Activated naive CD8-positive, alpha-beta T cell treated with anti-CD3 and anti-CD28 coated beads, Interleukin-2, amount 10 ng/mL, durations not matched to agents 7 days and 5 days (primary cell): ENCODE measurements at regions not wholly inside any gene's neighbourhood (a gene's known extent, or its start where the extent isn't known, plus 50 kb on each side); places are given as distances from the start of the nearest gene placed in this dataset.

Source experiments
- ATAC-seq: fragments of 150-1000 bp; cut with Tn5 transposase; one replicate; pipeline ENCODE4 v1.10.0; 2021; ENCODE audit warnings: low read depth, moderate library complexity
- POLR2A ChIA-PET: fragments of 350-600 bp; sonication (Branson Sonifier 250); formaldehyde crosslinking; loops from one replicate; lab custom pipeline; 2021; ENCODE audit warnings: antibody characterized with exemption; lab: Charles Lee
- DNase-seq: peaks from one replicate; pipeline ENCODE4 v3.0.0; 2021
- H3K27ac Mint-ChIP-seq: one replicate; pipeline ENCODE4 v1.8.0; 2022; ENCODE audit warnings: mild to moderate bottlenecking, mixed read lengths
- H3K27me3 Mint-ChIP-seq: one replicate; pipeline ENCODE4 v1.8.0; 2022; ENCODE audit warnings: mild to moderate bottlenecking, moderate library complexity, mixed read lengths
- H3K36me3 Mint-ChIP-seq: one replicate; pipeline ENCODE4 v1.8.0; 2021; ENCODE audit warnings: mild to moderate bottlenecking, mixed read lengths
- H3K4me1 Mint-ChIP-seq: one replicate; pipeline ENCODE4 v1.8.0; 2021; ENCODE audit warnings: mixed read lengths
- H3K4me3 Mint-ChIP-seq: one replicate; pipeline ENCODE4 v1.8.0; 2022; ENCODE audit warnings: mild to moderate bottlenecking, moderate library complexity, mixed read lengths
- H3K9me3 Mint-ChIP-seq: one replicate; pipeline ENCODE4 v1.8.0; 2021; ENCODE audit warnings: mixed read lengths

- ATAC-seq, result no peak
- peaks cover 10% of the 10 kb centered on the region for H3K4me1 Mint-ChIP-seq
- DNase-seq, result no peak
- no peaks in the 10 kb centered on the region for H3K27me3 Mint-ChIP-seq
- no peak overlapping the region for H3K4me3 Mint-ChIP-seq
- H3K27ac Mint-ChIP-seq, result no peak overlapping the region
- H3K9me3 Mint-ChIP-seq, result peaks cover 10% of the 10 kb centered on the region
- POLR2A ChIA-PET, result no interaction called here
- peaks cover 11% of the 10 kb centered on the region for H3K36me3 Mint-ChIP-seq
Measured at GRCh38 chr2:168373468-168373867, 82.6 kb upstream of the CERS6 start.

- peaks cover 13% of the 10 kb centered on the region for H3K36me3 Mint-ChIP-seq
- H3K4me1 Mint-ChIP-seq, result peaks cover 18% of the 10 kb centered on the region
- DNase-seq (no peak), ATAC-seq (no peak)
- no peak overlapping the region for H3K4me3 Mint-ChIP-seq
- H3K27ac Mint-ChIP-seq, result no peak overlapping the region
- no peaks in the 10 kb centered on the region for H3K27me3 Mint-ChIP-seq
- peaks cover 10% of the 10 kb centered on the region for H3K9me3 Mint-ChIP-seq
- POLR2A ChIA-PET, result no interaction called here
Measured at GRCh38 chr2:168375195-168375798, 80.8 kb upstream of the CERS6 start.

DNA sequence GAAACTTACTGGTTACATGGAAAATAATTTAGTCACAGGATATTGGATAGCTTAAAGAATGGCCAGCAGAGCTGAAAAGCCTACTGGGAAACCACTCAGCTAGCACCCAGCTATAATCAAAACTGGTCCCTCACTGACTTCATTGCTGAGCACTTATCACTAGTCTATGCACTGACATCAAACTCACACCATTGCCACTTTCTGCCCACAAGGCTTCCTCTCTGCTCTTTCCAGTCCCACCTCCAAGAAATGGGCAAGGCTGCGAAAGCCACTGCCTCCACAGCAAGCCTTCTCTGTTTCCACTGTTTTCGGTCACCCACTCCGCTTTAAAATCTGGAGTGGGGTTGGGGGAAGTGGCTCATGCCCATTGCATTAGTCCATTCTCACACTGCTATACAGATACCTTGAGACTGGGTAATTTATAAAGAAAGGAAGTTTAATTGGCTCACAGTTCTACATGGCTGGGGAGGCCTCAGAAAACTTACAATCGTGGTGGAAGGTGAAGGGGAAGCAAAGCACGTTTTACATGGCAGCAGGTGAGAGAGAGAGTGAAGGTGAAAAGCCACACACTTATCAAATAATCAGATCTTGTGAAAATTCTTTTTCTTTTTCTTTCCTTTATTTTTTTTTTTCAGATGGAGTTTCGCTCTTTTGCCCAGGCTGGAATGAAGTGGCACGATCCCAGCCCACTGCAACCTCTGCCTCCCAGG lies 77.0 kb upstream of the CERS6 start:
- peaks cover 1% of the 10 kb centered on the region for H3K27me3 Mint-ChIP-seq
- no peak for DNase-seq

GRCh38 chr2:168380500-168380899 lies 75.6 kb upstream of the CERS6 start:
- ATAC-seq (no peak), DNase-seq (no peak)
- peaks cover 6% of the 10 kb centered on the region for H3K9me3 Mint-ChIP-seq
- H3K4me1 Mint-ChIP-seq, result peaks cover 7% of the 10 kb centered on the region
- no peak overlapping the region for H3K4me3 Mint-ChIP-seq
- H3K27me3 Mint-ChIP-seq, result peaks cover 1% of the 10 kb centered on the region
- H3K27ac Mint-ChIP-seq, result no peak overlapping the region
- H3K36me3 Mint-ChIP-seq, result peaks cover 4% of the 10 kb centered on the region
- POLR2A ChIA-PET, result no interaction called here

More for the DNA sequence above, 77.0 kb upstream of the CERS6 start:
- Mint-ChIP-seq H3K4me3 (no peak overlapping the region), H3K9me3 (peaks cover 6% of the 10 kb centered on the region), H3K4me1 (peaks cover 7% of the 10 kb centered on the region), H3K36me3 (peaks cover 4% of the 10 kb centered on the region), H3K27ac (no peak overlapping the region)
- POLR2A ChIA-PET, result no interaction called here
- ATAC-seq, result peak; percentile 79

DNA sequence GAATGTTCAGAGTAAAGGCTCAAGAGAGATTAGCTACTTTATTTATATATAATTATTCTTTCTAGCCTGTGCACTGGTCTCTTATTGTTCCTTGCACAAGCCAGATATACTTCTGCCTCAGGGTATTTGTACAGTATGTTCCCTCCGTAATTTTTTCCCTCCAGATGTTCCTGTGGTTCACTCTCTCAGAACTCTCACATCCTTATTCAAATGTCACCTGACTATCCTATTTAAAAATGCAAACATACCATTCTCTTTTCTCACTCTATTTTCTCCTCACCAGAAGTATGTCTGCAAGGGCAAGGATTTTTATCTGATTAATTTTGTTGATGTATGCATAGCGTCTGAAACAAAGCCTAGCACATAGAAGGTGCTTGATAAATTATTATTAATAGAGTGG lies 64.0 kb upstream of the CERS6 start:
- Mint-ChIP-seq H3K36me3 (no peaks in the 10 kb centered on the region), H3K4me1 (no peaks in the 10 kb centered on the region), H3K9me3 (peaks cover 2% of the 10 kb centered on the region), H3K27ac (no peak overlapping the region), H3K27me3 (no peaks in the 10 kb centered on the region), H3K4me3 (no peak overlapping the region)
- POLR2A ChIA-PET, result no interaction called here
- ATAC-seq, result no peak
- no peak for DNase-seq

- DNase-seq (no peak), ATAC-seq (no peak)
- H3K4me1 Mint-ChIP-seq, result no peaks in the 10 kb centered on the region
- H3K27me3 Mint-ChIP-seq, result no peaks in the 10 kb centered on the region
- H3K9me3 Mint-ChIP-seq, result peaks cover 2% of the 10 kb centered on the region
- no peaks in the 10 kb centered on the region for H3K36me3 Mint-ChIP-seq
- POLR2A ChIA-PET, result no interaction called here
- no peak overlapping the region for H3K27ac Mint-ChIP-seq
- H3K4me3 Mint-ChIP-seq, result no peak overlapping the region
Measured at GRCh38 chr2:168392797-168393196, 63.3 kb upstream of the CERS6 start.

DNA sequence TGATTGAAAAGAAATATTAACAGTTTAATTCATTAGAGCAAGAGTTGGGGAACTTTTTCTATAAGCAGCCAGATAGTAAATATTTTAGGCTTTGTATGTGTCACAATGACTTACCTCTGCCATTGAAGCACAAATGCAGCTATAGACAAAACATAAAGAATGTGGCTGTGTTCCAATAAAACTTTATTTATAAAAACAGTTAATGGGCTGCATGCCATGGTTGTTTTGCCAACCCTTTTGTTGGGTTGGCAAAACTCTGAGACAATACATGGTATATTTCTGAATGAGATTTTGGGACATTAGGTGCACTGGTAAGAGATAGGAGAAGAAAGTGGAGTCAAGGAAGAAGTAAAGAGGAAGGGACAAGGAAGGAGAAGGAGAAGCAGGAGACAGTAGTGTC lies 61.8 kb upstream of the CERS6 start:
- Mint-ChIP-seq H3K27me3 (no peaks in the 10 kb centered on the region), H3K4me1 (no peaks in the 10 kb centered on the region), H3K36me3 (no peaks in the 10 kb centered on the region), H3K27ac (no peak overlapping the region), H3K9me3 (peaks cover 2% of the 10 kb centered on the region), H3K4me3 (no peak overlapping the region)
- POLR2A ChIA-PET, result no interaction called here
- DNase-seq, result no peak
- no peak for ATAC-seq

- Mint-ChIP-seq H3K4me3 (no peak overlapping the region), H3K4me1 (no peaks in the 10 kb centered on the region), H3K27me3 (peaks cover 3% of the 10 kb centered on the region), H3K9me3 (peaks cover 6% of the 10 kb centered on the region), H3K36me3 (no peaks in the 10 kb centered on the region), H3K27ac (no peak overlapping the region)
- DNase-seq (no peak), ATAC-seq (no peak)
- POLR2A ChIA-PET, result no interaction called here
Measured at GRCh38 chr2:168396131-168396530, 59.9 kb upstream of the CERS6 start.

DNA sequence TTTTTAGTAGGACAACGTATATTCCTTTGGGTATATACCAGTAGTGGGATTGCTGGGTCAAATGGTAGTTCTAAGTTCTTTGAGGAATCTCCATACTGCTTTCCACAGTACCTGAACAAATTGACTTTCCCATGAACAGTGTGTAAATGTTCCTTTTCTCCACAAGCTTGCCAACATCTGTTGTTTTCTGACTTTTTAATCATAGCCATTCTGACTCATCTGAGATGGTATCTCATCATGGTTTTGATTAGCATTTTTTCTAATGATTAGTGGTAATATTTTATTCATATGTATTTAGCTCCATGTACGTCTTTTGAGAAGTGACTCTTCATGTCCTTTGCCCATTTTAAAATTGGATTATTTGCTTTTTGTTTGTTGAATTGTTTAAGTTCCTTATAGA lies 58.4 kb upstream of the CERS6 start:
- Mint-ChIP-seq H3K4me1 (peaks cover 2% of the 10 kb centered on the region), H3K4me3 (no peak overlapping the region), H3K9me3 (peaks cover 6% of the 10 kb centered on the region), H3K36me3 (no peaks in the 10 kb centered on the region), H3K27ac (no peak overlapping the region), H3K27me3 (peaks cover 5% of the 10 kb centered on the region)
- ATAC-seq (no peak), DNase-seq (no peak)
- POLR2A ChIA-PET, result no interaction called here

DNA sequence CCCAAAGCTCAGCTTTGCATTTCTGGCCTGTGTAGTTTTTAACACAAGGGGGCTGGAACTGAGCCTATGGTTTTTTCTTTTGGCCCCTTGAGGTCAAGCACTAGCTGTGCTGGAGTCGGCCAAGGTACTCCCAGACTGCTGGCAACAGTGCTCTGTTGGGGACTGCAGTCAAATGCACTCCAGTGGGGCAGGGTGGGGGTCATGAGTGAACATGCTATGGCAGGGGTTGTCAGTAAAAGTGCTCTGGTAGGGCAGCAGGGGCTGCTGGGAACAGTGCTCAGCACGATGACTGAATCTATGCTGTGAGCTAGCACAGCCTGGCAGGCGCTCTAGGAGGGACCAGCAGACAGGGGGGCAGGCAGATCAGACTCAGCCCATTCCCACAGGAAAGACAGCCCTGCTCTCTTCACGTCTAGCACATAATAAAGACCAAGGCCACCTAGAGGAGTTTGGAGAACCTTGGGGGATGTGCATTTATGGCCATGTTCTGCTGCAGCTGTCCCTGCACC lies 55.0 kb upstream of the CERS6 start:
- ATAC-seq, result no peak
- POLR2A ChIA-PET, result no interaction called here
- H3K4me3 Mint-ChIP-seq, result no peak overlapping the region
- DNase-seq, result no peak
- no peaks in the 10 kb centered on the region for H3K36me3 Mint-ChIP-seq
- peaks cover 6% of the 10 kb centered on the region for H3K9me3 Mint-ChIP-seq
- H3K4me1 Mint-ChIP-seq, result peaks cover 11% of the 10 kb centered on the region
- H3K27ac Mint-ChIP-seq, result no peak overlapping the region
- peaks cover 5% of the 10 kb centered on the region for H3K27me3 Mint-ChIP-seq

DNA sequence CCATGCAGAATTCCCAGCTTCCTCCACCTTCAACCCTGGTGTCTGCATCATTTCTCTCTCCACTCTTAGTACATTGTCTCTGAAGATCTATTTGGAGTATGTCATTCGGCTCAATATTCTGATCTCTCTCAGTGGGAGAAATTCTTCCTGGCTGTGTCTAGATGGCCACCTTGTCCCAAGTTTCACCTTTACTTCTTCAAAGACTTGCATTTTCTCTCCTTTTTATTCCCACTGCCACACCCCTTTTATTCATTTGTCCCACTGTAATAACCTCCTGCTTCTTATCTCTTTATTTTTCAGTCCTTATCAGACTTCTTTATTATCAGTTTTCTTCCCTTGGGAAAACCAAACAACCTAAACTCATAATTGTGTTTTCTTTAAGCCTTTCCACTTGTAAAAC lies 54.3 kb upstream of the CERS6 start:
- no peak overlapping the region for H3K4me3 Mint-ChIP-seq
- no peak for ATAC-seq

GRCh38 chr2:168402531-168402930 lies 53.5 kb upstream of the CERS6 start:
- ATAC-seq (no peak), DNase-seq (no peak)
- H3K9me3 Mint-ChIP-seq, result peaks cover 8% of the 10 kb centered on the region
- POLR2A ChIA-PET, result interaction anchor here (1.2 kb wide), 1 partner anchor 13 kb away, joined by 3 read pairs; no protein-coding TSS in a partner anchor
- no peaks in the 10 kb centered on the region for H3K36me3 Mint-ChIP-seq
- H3K27ac Mint-ChIP-seq, result no peak overlapping the region
- H3K4me1 Mint-ChIP-seq, result peaks cover 11% of the 10 kb centered on the region
- H3K27me3 Mint-ChIP-seq, result peaks cover 5% of the 10 kb centered on the region
- H3K4me3 Mint-ChIP-seq, result no peak overlapping the region

More for the DNA sequence above, 54.3 kb upstream of the CERS6 start:
- peaks cover 5% of the 10 kb centered on the region for H3K27me3 Mint-ChIP-seq
- H3K4me1 Mint-ChIP-seq, result peaks cover 11% of the 10 kb centered on the region
- peaks cover 6% of the 10 kb centered on the region for H3K9me3 Mint-ChIP-seq
- POLR2A ChIA-PET, result no interaction called here
- DNase-seq, result no peak
- H3K36me3 Mint-ChIP-seq, result no peaks in the 10 kb centered on the region
- no peak overlapping the region for H3K27ac Mint-ChIP-seq

- Mint-ChIP-seq H3K4me3 (no peak overlapping the region), H3K36me3 (peaks cover 1% of the 10 kb centered on the region), H3K27me3 (peaks cover 5% of the 10 kb centered on the region), H3K27ac (no peak overlapping the region), H3K4me1 (peaks cover 11% of the 10 kb centered on the region), H3K9me3 (peaks cover 10% of the 10 kb centered on the region)
- ATAC-seq (peak; percentile 47), DNase-seq (no peak)
- POLR2A ChIA-PET, result interaction anchor here (1.2 kb wide), 1 partner anchor 14 kb away, joined by 3 read pairs; no protein-coding TSS in a partner anchor
Measured at GRCh38 chr2:168403736-168404135, 52.3 kb upstream of the CERS6 start.

GRCh38 chr2:168404764-168405163 lies 51.3 kb upstream of the CERS6 start:
- POLR2A ChIA-PET, result no interaction called here
- H3K27me3 Mint-ChIP-seq, result peaks cover 2% of the 10 kb centered on the region

More at GRCh38 chr2:168404764-168405163, 51.3 kb upstream of the CERS6 start:
- DNase-seq, result no peak
- Mint-ChIP-seq H3K27ac (no peak overlapping the region), H3K4me3 (no peak overlapping the region), H3K36me3 (peaks cover 1% of the 10 kb centered on the region), H3K4me1 (peaks cover 11% of the 10 kb centered on the region), H3K9me3 (peaks cover 10% of the 10 kb centered on the region)
- ATAC-seq, result no peak
